ENCODE measurements at regions not wholly inside any gene's neighbourhood (a gene's known extent, or its start where the extent isn't known, plus 50 kb on each side); places are given as distances from the start of the nearest gene placed in this dataset.

DNA sequence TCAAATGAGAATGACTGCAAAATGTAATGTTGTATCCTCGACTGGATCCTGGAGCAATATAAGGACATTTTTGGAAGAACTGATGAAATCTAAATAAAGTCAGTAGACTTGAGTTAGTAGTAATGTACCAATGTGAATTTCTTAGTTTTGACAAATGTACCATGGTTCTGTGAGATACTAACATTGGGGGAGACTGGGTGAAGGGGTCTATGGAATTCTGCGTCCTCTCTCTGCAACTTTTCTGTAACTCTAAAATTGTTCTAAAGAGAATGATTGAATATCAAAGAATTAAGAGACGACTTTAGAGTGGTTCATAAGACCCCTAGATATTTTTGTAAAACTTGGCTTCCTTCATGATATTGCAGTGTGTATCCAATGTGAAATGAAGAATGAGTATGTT lies 59.2 kb upstream of the KAZN start:
- H3K4me3 ChIP-seq: no peak overlapping the region
- H3K9me2 ChIP-seq (replicated peaks; ENCODE audit: insufficient read depth): no peaks in the 10 kb centered on the region
- no peak overlapping the region for H3K27ac ChIP-seq
- H3K4me1 ChIP-seq (ENCODE audit: insufficient read depth): peaks cover 6% of the 10 kb centered on the region
- no peak for DNase-seq (ENCODE audit: low spot score)
- 67% methylated on average over 3 of the region's 3 CpGs for WGBS (ENCODE audit: low lambda C conversion rate, missing lambda C conversion rate)
- H3K27me3 ChIP-seq: no peaks in the 10 kb centered on the region
- no peaks in the 10 kb centered on the region for H4K20me1 ChIP-seq (ENCODE audit: insufficient read depth, poor library complexity, severe bottlenecking)
- no peak for TF ChIP-seq EZH2 (IDR thresholded peaks at IDR 0.05; ENCODE audit: borderline replicate concordance)
- TF ChIP-seq, protein P1, sequence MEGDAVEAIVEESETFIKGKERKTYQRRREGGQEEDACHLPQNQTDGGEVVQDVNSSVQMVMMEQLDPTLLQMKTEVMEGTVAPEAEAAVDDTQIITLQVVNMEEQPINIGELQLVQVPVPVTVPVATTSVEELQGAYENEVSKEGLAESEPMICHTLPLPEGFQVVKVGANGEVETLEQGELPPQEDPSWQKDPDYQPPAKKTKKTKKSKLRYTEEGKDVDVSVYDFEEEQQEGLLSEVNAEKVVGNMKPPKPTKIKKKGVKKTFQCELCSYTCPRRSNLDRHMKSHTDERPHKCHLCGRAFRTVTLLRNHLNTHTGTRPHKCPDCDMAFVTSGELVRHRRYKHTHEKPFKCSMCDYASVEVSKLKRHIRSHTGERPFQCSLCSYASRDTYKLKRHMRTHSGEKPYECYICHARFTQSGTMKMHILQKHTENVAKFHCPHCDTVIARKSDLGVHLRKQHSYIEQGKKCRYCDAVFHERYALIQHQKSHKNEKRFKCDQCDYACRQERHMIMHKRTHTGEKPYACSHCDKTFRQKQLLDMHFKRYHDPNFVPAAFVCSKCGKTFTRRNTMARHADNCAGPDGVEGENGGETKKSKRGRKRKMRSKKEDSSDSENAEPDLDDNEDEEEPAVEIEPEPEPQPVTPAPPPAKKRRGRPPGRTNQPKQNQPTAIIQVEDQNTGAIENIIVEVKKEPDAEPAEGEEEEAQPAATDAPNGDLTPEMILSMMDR (IDR thresholded peaks at IDR 0.05; ENCODE audit: poor library complexity): no peak
- no peak for TF ChIP-seq EZH2phosphoT487 (IDR thresholded peaks at IDR 0.05; ENCODE audit: low read depth, severe bottlenecking, unreplicated experiment)
- H2AFZ ChIP-seq: no peak overlapping the region
- H3K79me2 ChIP-seq: no peaks in the 10 kb centered on the region
- no peaks in the 10 kb centered on the region for H3K36me3 ChIP-seq (replicated peaks; ENCODE audit: insufficient read depth, low read depth)
- no peaks in the 10 kb centered on the region for H3K9me3 ChIP-seq (ENCODE audit: low read depth)
- no peak overlapping the region for H3K4me2 ChIP-seq

DNA sequence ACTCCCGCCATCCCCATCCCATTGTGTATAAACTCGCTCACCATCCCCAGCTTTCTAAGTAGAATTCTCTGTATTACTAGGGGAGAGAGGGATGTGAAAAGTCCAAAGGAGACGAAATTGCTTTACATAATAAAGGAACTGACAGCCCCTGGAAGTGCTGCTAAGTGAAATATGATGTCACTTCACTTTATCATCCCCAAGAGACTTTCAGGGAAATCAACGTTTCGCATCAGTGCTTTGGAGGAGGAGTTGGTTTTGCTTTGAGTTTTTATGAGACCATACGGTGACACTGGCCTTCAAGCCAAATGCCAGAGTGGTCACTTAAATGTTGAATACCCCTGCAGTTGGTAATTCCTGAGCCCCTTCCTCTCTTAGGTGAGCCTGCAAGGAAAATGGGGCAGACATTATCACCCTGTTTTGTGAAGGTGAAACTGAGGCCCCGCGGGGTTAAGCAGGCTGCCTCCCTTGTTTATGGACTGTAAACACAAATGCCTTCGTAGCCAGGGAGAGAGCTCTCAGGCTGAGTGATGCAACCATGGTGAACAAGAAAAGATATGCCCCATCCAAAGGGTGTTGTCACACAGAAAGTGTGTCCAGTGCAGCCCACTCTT lies 58.4 kb upstream of the KAZN start:
- no peak overlapping the region for H3K4me2 ChIP-seq
- no peak overlapping the region for H2AFZ ChIP-seq
- H3K9me2 ChIP-seq (replicated peaks; ENCODE audit: insufficient read depth): no peaks in the 10 kb centered on the region
- no peak for TF ChIP-seq EZH2 (IDR thresholded peaks at IDR 0.05; ENCODE audit: borderline replicate concordance)
- TF ChIP-seq EZH2phosphoT487 (IDR thresholded peaks at IDR 0.05; ENCODE audit: low read depth, severe bottlenecking, unreplicated experiment): no peak
- TF ChIP-seq, protein P1 (IDR thresholded peaks at IDR 0.05; ENCODE audit: poor library complexity): no peak
- no peaks in the 10 kb centered on the region for H4K20me1 ChIP-seq (ENCODE audit: insufficient read depth, poor library complexity, severe bottlenecking)
- H3K27ac ChIP-seq: no peak overlapping the region
- H3K4me1 ChIP-seq (ENCODE audit: insufficient read depth): peaks cover 2% of the 10 kb centered on the region
- H3K4me3 ChIP-seq: no peak overlapping the region
- WGBS (ENCODE audit: low lambda C conversion rate, missing lambda C conversion rate): 69% methylated on average over 9 of the region's 9 CpGs
- H3K36me3 ChIP-seq (replicated peaks; ENCODE audit: insufficient read depth, low read depth): no peaks in the 10 kb centered on the region
- H3K27me3 ChIP-seq: no peaks in the 10 kb centered on the region
- DNase-seq (ENCODE audit: low spot score): no peak
- no peaks in the 10 kb centered on the region for H3K9me3 ChIP-seq (ENCODE audit: low read depth)
- no peaks in the 10 kb centered on the region for H3K79me2 ChIP-seq

DNA sequence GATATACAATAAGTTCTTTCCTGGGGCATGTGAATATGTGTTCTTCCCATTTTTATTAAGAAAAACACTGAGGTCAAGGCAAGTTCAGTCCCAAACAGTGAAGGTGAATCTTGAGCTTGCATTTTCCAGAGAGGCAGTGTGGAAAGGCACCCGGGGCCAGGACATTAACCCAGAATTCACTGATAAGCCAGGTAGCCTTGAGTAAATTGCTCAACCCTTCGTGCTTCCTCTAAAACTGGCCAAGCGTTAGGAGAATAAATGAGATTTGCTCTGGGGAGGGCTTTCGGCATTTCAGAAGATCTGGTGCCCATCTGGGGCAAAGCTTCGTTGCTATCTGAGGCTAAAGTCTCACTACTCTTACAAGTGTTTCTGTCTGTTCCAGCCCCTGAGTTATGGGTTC lies 57.1 kb upstream of the KAZN start:
- WGBS (ENCODE audit: low lambda C conversion rate, missing lambda C conversion rate): 58% methylated on average over 5 of the region's 5 CpGs
- Histone ChIP-seq H3K4me2 (no peak overlapping the region), H3K9me2 (replicated peaks; ENCODE audit: insufficient read depth) (no peaks in the 10 kb centered on the region), H3K27ac (no peak overlapping the region), H3K4me3 (no peak overlapping the region), H2AFZ (no peak overlapping the region), H4K20me1 (ENCODE audit: insufficient read depth, poor library complexity, severe bottlenecking) (no peaks in the 10 kb centered on the region), H3K9me3 (ENCODE audit: low read depth) (no peaks in the 10 kb centered on the region), H3K27me3 (no peaks in the 10 kb centered on the region), H3K36me3 (replicated peaks; ENCODE audit: insufficient read depth, low read depth) (no peaks in the 10 kb centered on the region), H3K79me2 (no peaks in the 10 kb centered on the region), H3K4me1 (ENCODE audit: insufficient read depth) (no peaks in the 10 kb centered on the region)
- no peak for DNase-seq (ENCODE audit: low spot score)
- TF ChIP-seq, protein P1 (IDR thresholded peaks at IDR 0.05; ENCODE audit: poor library complexity): no peak
- no peak for TF ChIP-seq EZH2 (IDR thresholded peaks at IDR 0.05; ENCODE audit: borderline replicate concordance)
- no peak for TF ChIP-seq EZH2phosphoT487 (IDR thresholded peaks at IDR 0.05; ENCODE audit: low read depth, severe bottlenecking, unreplicated experiment)

All from hepatocyte (in vitro differentiated cells).